Uterus (tissue), 2 donors: ENCODE measurements at regions not wholly inside any gene's neighbourhood (a gene's known extent, or its start where the extent isn't known, plus 50 kb on each side); places are given as distances from the start of the nearest gene placed in this dataset.

Experiments
- CTCF ChIP-seq, 4 experiments: fragments of 200-600 bp in 2 of 4; fragments of 450-650 bp in 2 of 4; sonication (generic) in 2 of 4; IDR thresholded peaks; one replicate each; pipeline ENCODE4 v1.5.1; 2016 to 2019; ENCODE audit warnings: antibody characterized with exemption in 4 of 4, mild to moderate bottlenecking in 2 of 4, moderate library complexity in 1 of 4
- POLR2A ChIP-seq, 2 donors: fragments of 450-650 bp; IDR thresholded peaks; one replicate each; pipeline ENCODE4 v1.6.1; 2016; ENCODE audit warnings: antibody characterized with exemption in 2 of 2, mild to moderate bottlenecking in 1 of 2, moderate library complexity in 1 of 2

- TF ChIP-seq CTCF (IDR thresholded peaks at IDR 0.05) (no peak), POLR2A (IDR thresholded peaks at IDR 0.05) (no peak)
These were observed 99.0 kb upstream of the WLS start for GRCh38 chr1:68331117-68331865.
